HG03175 (cell line): ENCODE measurements at regions not wholly inside any gene's neighbourhood (a gene's known extent, or its start where the extent isn't known, plus 50 kb on each side); places are given as distances from the start of the nearest gene placed in this dataset.

Source experiments
- ATAC-seq: cut with Tn5 transposase; IDR thresholded peaks from one replicate; pipeline ENCODE4 v1.9.1; 2021; ENCODE audit warnings: mild to moderate bottlenecking, moderate library complexity; ENCODE audit not compliant: unreplicated experiment

GRCh38 chr13:79267560-79267959 lies 138.5 kb downstream of the RBM26 start:
- no peak for ATAC-seq

DNA sequence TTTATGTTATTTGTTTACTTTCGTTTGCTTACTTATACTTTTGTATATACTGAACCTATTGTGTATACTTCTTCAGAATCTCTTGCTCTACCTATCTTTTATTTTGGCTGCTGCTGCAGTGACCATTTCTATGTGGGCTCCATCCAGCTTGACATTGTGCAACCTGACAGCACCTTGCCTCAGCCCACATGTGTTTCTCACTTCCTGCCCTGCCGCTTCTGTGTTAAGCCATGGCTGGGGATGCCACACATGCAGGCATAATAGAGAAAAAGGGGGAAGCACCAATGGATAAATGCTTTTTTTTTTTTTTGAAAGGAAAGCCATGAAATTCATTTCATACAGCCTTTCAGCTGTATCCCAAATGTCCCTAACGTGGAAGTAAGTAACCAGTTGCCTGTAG lies 147.6 kb downstream of the RBM26 start:
- ATAC-seq = peak; percentile 81

- peak; percentile 51 for ATAC-seq
These were observed 159.5 kb downstream of the RBM26 start for GRCh38 chr13:79246578-79246949.

DNA sequence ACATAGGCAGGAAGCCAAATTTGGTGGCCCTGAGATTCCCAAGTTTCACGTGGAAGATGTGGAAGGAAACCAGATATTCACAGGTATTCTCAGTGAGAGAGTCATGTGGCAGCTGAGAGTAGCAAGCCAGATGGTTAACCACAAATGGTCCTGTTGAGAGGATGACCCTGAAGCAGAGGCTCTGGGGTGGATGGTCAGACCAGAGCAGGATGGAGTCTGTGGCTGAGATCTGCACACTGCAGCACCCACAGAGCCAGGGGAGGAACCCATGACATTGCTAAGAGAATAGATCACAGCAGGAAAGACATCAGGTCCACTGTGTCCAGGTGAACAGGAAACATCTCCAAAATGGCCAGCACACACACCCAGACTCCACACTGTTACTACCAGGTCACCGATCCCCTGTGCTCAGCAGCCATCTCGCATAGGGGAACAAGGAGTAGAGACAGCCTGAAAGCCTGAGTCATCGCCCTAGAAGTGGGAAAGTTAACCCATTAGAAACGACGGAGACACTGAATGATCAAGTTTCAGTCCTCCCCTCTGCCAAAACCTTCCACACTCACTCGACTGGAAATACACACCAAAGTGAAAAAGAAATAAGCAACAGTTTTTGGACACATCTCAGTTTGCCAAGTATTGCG lies 160.0 kb downstream of the RBM26 start:
- ATAC-seq = peak; percentile 79

GRCh38 chr13:79241697-79242096 lies 164.4 kb downstream of the RBM26 start:
- no peak for ATAC-seq

DNA sequence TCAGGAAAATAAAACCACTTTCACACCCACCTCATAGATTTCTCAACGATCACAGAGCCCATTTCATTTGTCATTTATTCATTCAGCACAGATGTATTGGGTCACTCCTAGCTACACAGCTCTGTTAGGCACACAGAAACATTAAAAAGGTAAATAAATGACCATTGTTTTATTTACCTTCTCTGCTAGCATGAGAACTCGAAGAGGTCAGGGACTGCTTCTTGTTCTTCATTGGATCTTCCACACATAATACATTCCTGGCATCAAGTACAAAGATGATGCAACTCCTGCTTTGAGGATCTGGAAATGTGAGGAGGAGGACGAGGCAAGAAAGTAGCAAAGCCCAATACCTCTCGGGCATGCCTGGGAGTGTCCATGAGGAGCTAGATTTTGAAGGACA lies 168.1 kb downstream of the RBM26 start:
- ATAC-seq = no peak

- ATAC-seq = no peak
These were observed 174.2 kb downstream of the RBM26 start for GRCh38 chr13:79231887-79232286.

- peak; percentile 29 for ATAC-seq
These were observed 176.3 kb downstream of the RBM26 start for GRCh38 chr13:79229761-79230160.

- ATAC-seq = no peak
These were observed 177.1 kb downstream of the RBM26 start for GRCh38 chr13:79228972-79229371.

- peak; percentile 76 for ATAC-seq
These were observed 178.6 kb downstream of the RBM26 start for GRCh38 chr13:79227418-79227817.

- peak; percentile 8 for ATAC-seq
These were observed 179.1 kb downstream of the RBM26 start for GRCh38 chr13:79226938-79227337.

DNA sequence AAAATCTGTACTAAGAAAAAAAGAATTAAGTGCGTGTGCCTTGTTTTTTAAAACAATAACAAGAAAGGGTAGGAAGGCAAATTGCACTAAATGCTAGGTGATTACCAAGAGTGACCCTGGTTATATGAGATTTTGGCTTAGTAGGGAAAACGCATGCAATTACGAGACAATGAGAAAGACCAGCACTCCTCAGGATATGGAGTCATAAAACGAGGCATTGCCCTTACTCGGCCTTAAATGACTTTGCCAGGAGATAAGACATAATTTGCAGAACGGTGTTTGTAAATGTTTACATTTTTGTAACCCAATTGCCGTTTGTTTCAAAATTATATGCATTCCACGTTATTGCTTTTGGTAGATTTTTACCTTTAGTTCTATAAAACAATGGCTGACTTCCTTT lies 179.8 kb downstream of the RBM26 start:
- no peak for ATAC-seq

GRCh38 chr13:79225487-79226232 lies 180.4 kb downstream of the RBM26 start:
- ATAC-seq = no peak

GRCh38 chr13:79222427-79223205 lies 183.4 kb downstream of the RBM26 start:
- ATAC-seq = no peak

GRCh38 chr13:79212064-79212619 lies 193.9 kb downstream of the RBM26 start:
- no peak for ATAC-seq

DNA sequence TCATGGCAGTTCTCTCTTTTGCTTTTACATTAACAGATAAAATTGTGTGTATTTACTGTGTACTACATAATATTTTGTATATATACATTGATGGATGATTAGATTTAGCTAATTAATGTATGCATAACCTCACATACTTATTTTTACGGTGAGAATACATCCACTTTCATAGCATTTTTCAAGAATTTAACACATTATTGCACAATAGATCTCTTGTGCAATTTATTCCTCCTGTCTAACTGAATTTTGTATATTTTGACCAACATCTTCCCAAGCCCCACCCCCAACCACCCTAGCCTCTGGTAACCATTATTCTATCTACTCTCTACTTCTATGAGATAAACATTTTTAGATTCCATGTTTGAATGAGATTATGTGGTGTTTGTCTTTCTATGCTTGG lies 194.7 kb downstream of the RBM26 start:
- no peak for ATAC-seq

DNA sequence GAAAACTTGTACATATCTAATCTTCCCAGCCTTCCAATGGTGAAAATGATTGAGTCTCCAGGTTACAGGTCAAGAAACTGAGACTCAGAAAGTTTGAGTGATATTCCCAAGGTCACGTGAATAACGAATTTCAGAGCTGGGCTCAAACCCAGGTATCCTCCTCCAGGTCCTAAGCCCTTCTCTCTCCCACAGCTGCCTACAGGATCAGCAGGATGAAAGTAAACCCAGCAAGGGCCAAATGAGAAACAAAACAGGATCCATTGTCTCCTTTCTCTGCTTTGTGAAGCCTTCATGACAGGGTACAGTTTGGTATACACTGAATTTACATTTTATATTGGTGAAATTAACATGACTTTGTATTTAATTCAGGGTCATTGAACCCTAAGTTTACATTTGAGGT lies 208.1 kb downstream of the RBM26 start:
- ATAC-seq = no peak

DNA sequence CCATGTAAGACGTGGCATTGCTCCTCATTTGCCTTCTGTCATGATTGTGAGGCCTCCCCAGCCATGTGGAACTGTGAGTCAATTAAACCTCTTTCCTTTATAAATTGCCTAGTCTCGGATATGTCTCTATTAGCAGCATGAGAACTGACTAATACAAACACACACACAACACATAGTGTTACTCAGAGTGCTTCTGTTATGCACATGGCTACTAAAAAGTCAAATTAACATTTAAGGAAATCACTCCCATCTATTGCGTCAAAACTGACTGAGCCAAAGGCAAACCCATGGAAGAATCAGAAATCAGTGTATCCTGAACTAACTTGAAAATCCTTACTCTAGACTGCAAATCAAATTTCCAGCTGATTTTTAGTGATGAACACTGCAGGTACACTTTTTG lies 209.2 kb downstream of the RBM26 start:
- no peak for ATAC-seq

DNA sequence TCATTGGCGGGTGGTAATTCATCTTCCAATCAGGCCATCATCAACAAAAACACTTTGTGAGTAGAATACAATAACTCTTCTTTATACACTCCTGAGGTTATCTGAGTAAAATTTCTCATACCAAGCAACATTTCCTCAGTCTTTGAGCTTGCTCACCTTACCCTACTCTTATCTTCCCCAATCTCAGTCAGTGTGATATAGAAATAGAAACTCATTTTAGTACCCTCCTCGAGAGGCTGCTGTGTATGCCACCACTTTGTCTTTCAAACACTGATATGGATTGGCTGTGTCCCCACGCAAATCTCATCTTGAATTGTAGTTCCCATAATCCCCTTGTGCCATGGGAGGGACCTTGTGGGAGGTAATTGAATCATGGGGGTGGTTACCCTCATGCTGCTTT lies 209.7 kb downstream of the RBM26 start:
- no peak for ATAC-seq

- peak; percentile 33 for ATAC-seq
These were observed 211.3 kb downstream of the RBM26 start for GRCh38 chr13:79194727-79195126.

- ATAC-seq = peak; percentile 93
These were observed 211.8 kb downstream of the RBM26 start for GRCh38 chr13:79194272-79194671.

DNA sequence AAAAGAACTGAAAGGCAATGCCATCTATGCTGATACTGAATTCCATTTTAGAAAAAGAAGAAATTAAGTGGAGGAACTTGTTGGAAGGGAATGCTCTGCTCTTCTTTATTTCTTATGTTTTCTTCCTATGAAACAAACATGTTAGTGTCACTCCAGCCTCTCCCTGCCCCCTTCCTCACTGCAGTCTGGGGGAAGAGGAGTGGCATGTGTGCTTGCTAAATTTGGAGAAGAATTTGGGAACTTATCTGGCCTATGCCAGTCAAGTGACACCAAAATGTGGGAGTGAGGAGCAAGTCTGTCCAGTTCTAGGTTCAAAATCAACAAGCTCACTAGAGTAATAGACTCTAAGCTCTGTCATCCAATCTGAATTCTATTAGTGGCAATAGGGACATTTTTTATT lies 214.6 kb downstream of the RBM26 start:
- no peak for ATAC-seq
